K562 (cell line): ENCODE measurements at regions not wholly inside any gene's neighbourhood (a gene's known extent, or its start where the extent isn't known, plus 50 kb on each side); places are given as distances from the start of the nearest gene placed in this dataset.
A peak's percentile ranks its signal among the peaks of the same experiment; 100 is the strongest.

Source experiments
- ATAC-seq: fragments of 200-7000 bp; cut with Tn5 transposase; 3 replicates; pipeline ENCODE4 v1.9.1; 2020; ENCODE audit warnings: moderate library complexity
- BruUV-seq: library from RNA; stranded (reverse); fragments of 400-500 nt; replicated peaks from 2 replicates; lab custom pipeline; 2021; lab: Mats Ljungman, UMichigan
- CTCF ChIA-PET: fragments of 300-600 bp; formaldehyde crosslinking; extraction: SDS; loops from one replicate; lab custom pipeline; 2021; ENCODE audit warnings: low intra/inter-chr PET ratio; lab: Yijun Ruan, JAX
- POLR2A ChIA-PET: fragments of 300-600, 350-650 bp; sonication (Branson Sonifier 250); formaldehyde crosslinking; extraction: SDS; loops from one replicate; lab custom pipeline; 2021; ENCODE audit warnings: antibody characterized with exemption, inconsistent platforms; lab: Yijun Ruan, JAX
- DNase-seq, 4 experiments: peaks; one replicate each; pipeline versions ENCODE4 v3.0.0 to v3.0.0-alpha.2; 2011 to 2018; ENCODE audit warnings: low spot score in 3 of 4, mixed read lengths in 3 of 4; ENCODE audit errors: extremely low read depth in 1 of 4
- FAIRE-seq: peaks from 2 replicates; lab custom pipeline; 2011; peaks lifted over from hg19 to GRCh38; lab: Jason Lieb, UNC
- H2AFZ ChIP-seq: 2 replicates; pipeline ENCODE4 v1.6.0; 2011; ENCODE audit warnings: low read depth, low read length, control low read depth, inconsistent platforms
- H3K27ac ChIP-seq: fragments of 200-600 bp; 3 replicates; pipeline ENCODE4 v1.8.0; 2011; ENCODE audit warnings: low read depth, mild to moderate bottlenecking, control low read depth, inconsistent platforms, low read length, moderate library complexity, mixed read lengths; ENCODE audit errors: extremely low read depth
- H3K27me3 ChIP-seq, 2 experiments: fragments of 300-600 bp in 1 of 2; 2 replicates in 1 of 2; 3 replicates in 1 of 2; pipeline versions ENCODE4 v1.6.0 to v1.8.0; 2011; ENCODE audit warnings: inconsistent platforms in 2 of 2, low read length in 2 of 2, mild to moderate bottlenecking in 1 of 2, mixed read lengths in 1 of 2, moderate library complexity in 1 of 2; ENCODE audit not compliant: control insufficient read depth in 2 of 2, insufficient read depth in 2 of 2
- H3K36me3 ChIP-seq: fragments of 300-600 bp; 3 replicates; pipeline ENCODE4 v1.8.0; 2011; ENCODE audit warnings: mild to moderate bottlenecking, low read length, inconsistent platforms; ENCODE audit not compliant: control insufficient read depth, insufficient read depth
- H3K4me1 ChIP-seq, 2 experiments: fragments of 200-600 bp in 1 of 2; replicated peaks in 1 of 2; 2 replicates in 1 of 2; 3 replicates in 1 of 2; pipeline versions ENCODE4 v1.5.1 to v1.8.0; 2011; ENCODE audit warnings: inconsistent platforms in 2 of 2, low read length in 2 of 2, mild to moderate bottlenecking in 1 of 2, mixed read lengths in 1 of 2, moderate library complexity in 1 of 2; ENCODE audit not compliant: control insufficient read depth in 2 of 2, insufficient read depth in 2 of 2
- H3K4me2 ChIP-seq: 2 replicates; pipeline ENCODE4 v1.6.1; 2011; ENCODE audit warnings: low read length, control low read depth, inconsistent platforms, mixed read lengths; ENCODE audit not compliant: insufficient read depth
- H3K4me3 ChIP-seq: fragments of 200-600 bp; sonication (generic), shearing (Covaris generic); 2 replicates; pipeline ENCODE4 v1.5.1; 2016; ENCODE audit warnings: control low read depth, inconsistent platforms
- H3K79me2 ChIP-seq: fragments of 200-600 bp; 3 replicates; pipeline ENCODE4 v1.8.0; 2011; ENCODE audit warnings: low read length, inconsistent platforms; ENCODE audit not compliant: control insufficient read depth, insufficient read depth
- H3K9ac ChIP-seq, 2 experiments: 2 replicates each; pipeline versions ENCODE4 v1.6.0 to v1.6.1; 2011; ENCODE audit warnings: low read depth in 2 of 2, low read length in 2 of 2, control low read depth in 1 of 2, inconsistent platforms in 1 of 2, mild to moderate bottlenecking in 1 of 2, mixed read lengths in 1 of 2; ENCODE audit not compliant: insufficient read depth in 1 of 2
- H3K9me1 ChIP-seq: one replicate; pipeline ENCODE4 v1.6.0; 2011; ENCODE audit warnings: inconsistent platforms, mild to moderate bottlenecking, low read length, moderate library complexity; ENCODE audit not compliant: control insufficient read depth, insufficient read depth
- H3K9me3 ChIP-seq: replicated peaks from 2 replicates; pipeline ENCODE4 v1.5.1; 2011; ENCODE audit warnings: low read depth, low read length, inconsistent platforms; ENCODE audit not compliant: control insufficient read depth, insufficient read depth
- H4K20me1 ChIP-seq: replicated peaks from 2 replicates; pipeline ENCODE4 v1.6.1; 2011; ENCODE audit warnings: low read length, inconsistent platforms, mixed read lengths; ENCODE audit not compliant: control insufficient read depth, insufficient read depth
- CBX8 ChIP-seq: fragments of 200-600 bp; sonication (generic); IDR thresholded peaks from 2 replicates; pipeline ENCODE4 v1.6.1; 2012; ENCODE audit warnings: borderline replicate concordance, mixed run types, low read depth, mild to moderate bottlenecking, moderate library complexity, mixed read lengths, low read length, control low read depth, inconsistent platforms; ENCODE audit not compliant: poor library complexity, severe bottlenecking; ENCODE audit errors: extremely low read depth
- FOXP1 ChIP-seq: sonication (generic); formaldehyde crosslinking; IDR thresholded peaks from 2 replicates; pipeline ENCODE4 v1.8.0; 2022; ENCODE audit warnings: mild to moderate bottlenecking, missing genetic modification reagents
- HDAC8 ChIP-seq: fragments of 450-650 bp; IDR thresholded peaks from 2 replicates; pipeline ENCODE4 v1.6.1; 2016; ENCODE audit warnings: mild to moderate bottlenecking, missing genetic modification characterization, moderate library complexity, missing compliant biosample characterization
- HMG20A ChIP-seq: fragments of 450-650 bp; formaldehyde crosslinking; conservative IDR thresholded peaks from 2 replicates; pipeline ENCODE4 v1.4.0; 2020; ENCODE audit warnings: mild to moderate bottlenecking, mixed read lengths
- HNRNPK ChIP-seq: fragments of 200-400 bp; formaldehyde crosslinking; IDR thresholded peaks from one replicate; pipeline ENCODE4 v1.6.1; 2018; ENCODE audit warnings: mild to moderate bottlenecking, low read depth, low read length; ENCODE audit not compliant: poor library complexity, severe bottlenecking
- MITF ChIP-seq: IDR thresholded peaks from 2 replicates; pipeline ENCODE4 v1.6.1; 2014; ENCODE audit warnings: antibody characterized with exemption
- PBX2 ChIP-seq, 2 experiments: IDR thresholded peaks in 1 of 2; conservative IDR thresholded peaks in 1 of 2; 2 replicates each; pipeline ENCODE4 v1.6.1; 2016; ENCODE audit warnings: low read depth in 2 of 2, mild to moderate bottlenecking in 1 of 2, missing compliant biosample characterization in 1 of 2, missing genetic modification characterization in 1 of 2, moderate library complexity in 1 of 2
- SLC30A9 ChIP-seq: fragments of 250-450 bp; sonication (Bioruptor Pico); IDR thresholded peaks from 2 replicates; pipeline ENCODE4 v1.8.0; 2022; ENCODE audit warnings: mild to moderate bottlenecking, moderate library complexity
- ZNF668 ChIP-seq: fragments of 250-450 bp; sonication (Bioruptor Pico); IDR thresholded peaks from 2 replicates; pipeline ENCODE4 v1.8.0; 2022; ENCODE audit warnings: mild to moderate bottlenecking, inconsistent platforms
- WGBS: fragments of 100-300 bp; shearing (Covaris generic); methylation state at CpG from one replicate; pipeline ENCODE4 v1.1.6; 2016; ENCODE audit warnings: low coverage, mixed read lengths; ENCODE audit not compliant: insufficient coverage; ENCODE audit errors: missing lambda C conversion rate; 5-methylcytosine and 5-hydroxymethylcytosine counted together
- in situ Hi-C: fragments of 300-500 bp; cut with MboI; formaldehyde crosslinking; loops from 4 replicates; pipeline ENCODE4 v1.15.0; 2018; ENCODE audit warnings: inconsistent platforms, mixed read lengths
- intact Hi-C: fragments of 100-400 bp; cut with micrococcal nuclease; formaldehyde crosslinking; loops from 2 replicates; pipeline ENCODE4 v1.14.2; 2022

GRCh38 chr1:4174291-4175200 lies 274.5 kb upstream of the C1orf174 start:
- Histone ChIP-seq H3K9me1 (no peaks in the 10 kb centered on the region), H3K36me3 (no peaks in the 10 kb centered on the region), H3K4me2 (no peak overlapping the region), H4K20me1 (no peaks in the 10 kb centered on the region; the same call in 1 of the 2 replicates), H3K79me2 (no peaks in the 10 kb centered on the region), H3K9ac (no peak overlapping the region), H3K4me1 (no peaks in the 10 kb centered on the region), H3K9me3 (no peaks in the 10 kb centered on the region), H3K4me3 (no peak overlapping the region), H2AFZ (no peak overlapping the region), H3K27ac (no peak overlapping the region), H3K27me3 (peaks cover 6 to 43% of the 10 kb centered on the region in 2 experiments; a peak in 4 of 5 replicates)
- FAIRE-seq (no peak), DNase-seq (peak in 3 of 4 experiments; percentile 6 to 12 (median 6)), ATAC-seq (no peak)
- intact Hi-C loops (no loop called here), in situ Hi-C loops (no loop called here)
- ChIA-PET POLR2A (interaction anchor here (0.6 kb wide), 1 partner anchor 168 kb away, joined by 4 read pairs; no protein-coding TSS in a partner anchor), CTCF (no interaction called here)
- TF ChIP-seq ZNF668 (CRISPR knock-in tag), result no peak
- TF ChIP-seq MITF, result no peak
- no peak for TF ChIP-seq HNRNPK
- TF ChIP-seq PBX2 (CRISPR knock-in tag; IDR thresholded peaks at IDR 0.05; ENCODE audit: low read depth), result no peak
- no peak for TF ChIP-seq PBX2 (tag; conservative IDR thresholded peaks at IDR 0.05; ENCODE audit: low read depth)
- TF ChIP-seq CBX8, result no peak
- no peak for TF ChIP-seq FOXP1 (CRISPR knock-in tag)
- TF ChIP-seq HDAC8 (tag), result no peak
- TF ChIP-seq HMG20A (CRISPR knock-in tag), result no peak
- no peak for TF ChIP-seq SLC30A9 (CRISPR knock-in tag)
- WGBS, result 1% methylated on average over 21 of the region's 21 CpGs
- no TSS peak for BruUV-seq
